Hepatocyte (in vitro differentiated cells): ENCODE measurements at regions not wholly inside any gene's neighbourhood (a gene's known extent, or its start where the extent isn't known, plus 50 kb on each side); places are given as distances from the start of the nearest gene placed in this dataset.

Source experiments
- EZH2 ChIP-seq: fragments of 200-600 bp; sonication (generic); IDR thresholded peaks from 2 replicates; pipeline ENCODE4 v1.6.1; 2016; ENCODE audit warnings: antibody characterized with exemption, mild to moderate bottlenecking, borderline replicate concordance
- TF ChIP-seq, protein P1 (sequence below): fragments of 200-600 bp; sonication (generic); IDR thresholded peaks from 2 replicates; pipeline ENCODE4 v1.5.1; 2016; ENCODE audit warnings: antibody characterized with exemption, mild to moderate bottlenecking; ENCODE audit not compliant: poor library complexity

DNA sequence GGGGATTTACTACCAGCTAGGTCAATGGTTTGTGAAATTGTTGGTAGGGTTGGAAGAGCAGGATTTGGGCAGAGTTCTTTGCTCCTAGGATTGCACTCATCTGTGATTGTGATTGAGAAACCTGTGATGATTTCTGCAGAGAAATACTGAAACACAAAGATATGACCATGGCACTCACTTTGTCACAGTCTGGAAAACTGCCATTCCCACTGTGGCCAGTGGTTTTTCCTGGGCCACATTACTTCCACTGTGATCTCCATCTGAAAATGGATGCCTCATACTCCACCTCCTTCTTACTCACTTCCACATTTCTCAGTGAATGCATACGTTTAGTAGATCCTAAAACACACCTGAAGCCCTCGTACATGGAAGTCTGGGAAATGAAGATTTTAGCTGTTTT is 593.2 kb downstream of the LMO7 start:
- TF ChIP-seq, protein P1, sequence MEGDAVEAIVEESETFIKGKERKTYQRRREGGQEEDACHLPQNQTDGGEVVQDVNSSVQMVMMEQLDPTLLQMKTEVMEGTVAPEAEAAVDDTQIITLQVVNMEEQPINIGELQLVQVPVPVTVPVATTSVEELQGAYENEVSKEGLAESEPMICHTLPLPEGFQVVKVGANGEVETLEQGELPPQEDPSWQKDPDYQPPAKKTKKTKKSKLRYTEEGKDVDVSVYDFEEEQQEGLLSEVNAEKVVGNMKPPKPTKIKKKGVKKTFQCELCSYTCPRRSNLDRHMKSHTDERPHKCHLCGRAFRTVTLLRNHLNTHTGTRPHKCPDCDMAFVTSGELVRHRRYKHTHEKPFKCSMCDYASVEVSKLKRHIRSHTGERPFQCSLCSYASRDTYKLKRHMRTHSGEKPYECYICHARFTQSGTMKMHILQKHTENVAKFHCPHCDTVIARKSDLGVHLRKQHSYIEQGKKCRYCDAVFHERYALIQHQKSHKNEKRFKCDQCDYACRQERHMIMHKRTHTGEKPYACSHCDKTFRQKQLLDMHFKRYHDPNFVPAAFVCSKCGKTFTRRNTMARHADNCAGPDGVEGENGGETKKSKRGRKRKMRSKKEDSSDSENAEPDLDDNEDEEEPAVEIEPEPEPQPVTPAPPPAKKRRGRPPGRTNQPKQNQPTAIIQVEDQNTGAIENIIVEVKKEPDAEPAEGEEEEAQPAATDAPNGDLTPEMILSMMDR, result no peak
- TF ChIP-seq EZH2, result no peak
